ENCODE measurements at regions not wholly inside any gene's neighbourhood (a gene's known extent, or its start where the extent isn't known, plus 50 kb on each side); places are given as distances from the start of the nearest gene placed in this dataset.
A peak's percentile ranks its signal among the peaks of the same experiment; 100 is the strongest.

DNA sequence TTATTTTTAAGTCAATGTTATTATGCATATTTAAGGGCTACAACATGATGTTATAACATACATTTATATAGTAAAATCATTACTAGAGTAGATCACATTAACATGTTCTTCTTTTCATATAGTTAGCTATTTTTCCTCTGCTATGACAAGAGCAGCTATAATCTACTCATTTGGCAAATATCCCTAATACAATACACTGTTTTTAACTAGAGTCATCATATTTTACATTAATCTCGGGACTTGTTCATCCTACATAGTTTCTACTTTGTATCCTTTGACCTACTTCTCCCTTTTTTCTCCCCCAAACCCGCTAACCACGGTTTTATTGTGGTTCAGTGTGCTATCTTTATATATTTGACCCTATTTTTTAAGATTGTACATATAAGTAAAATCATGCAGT, 249.0 kb downstream of the EPM2A start:
- in situ Hi-C loops (cut with HindIII; ENCODE audit: low pct_unique_long_range_greater_than_20kb, low sequenced_read_pairs) = no loop called here
- DNase-seq (ENCODE audit: low read depth, low spot score) = no peak

DNA sequence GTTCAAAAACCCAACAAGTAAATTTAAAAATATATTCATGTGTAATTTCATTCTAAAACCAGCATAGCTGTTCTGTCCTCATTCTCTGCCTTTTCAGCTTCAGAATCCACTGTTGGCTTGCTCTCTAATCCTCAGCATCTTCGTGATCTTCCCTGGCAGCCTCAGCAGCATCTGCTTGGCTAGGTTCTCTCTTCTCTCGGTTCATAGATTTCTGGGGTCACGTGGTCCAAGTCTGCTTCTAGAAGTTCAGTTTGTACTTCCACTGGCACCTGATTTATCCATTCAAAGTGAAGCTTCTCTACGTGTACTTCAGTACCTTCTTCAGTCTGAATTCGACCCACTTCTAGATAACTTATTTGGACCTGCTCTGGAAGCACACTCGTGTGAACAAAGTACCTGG, 245.7 kb downstream of the EPM2A start:
- in situ Hi-C loops (cut with HindIII; ENCODE audit: low pct_unique_long_range_greater_than_20kb, low sequenced_read_pairs) = no loop called here

DNA sequence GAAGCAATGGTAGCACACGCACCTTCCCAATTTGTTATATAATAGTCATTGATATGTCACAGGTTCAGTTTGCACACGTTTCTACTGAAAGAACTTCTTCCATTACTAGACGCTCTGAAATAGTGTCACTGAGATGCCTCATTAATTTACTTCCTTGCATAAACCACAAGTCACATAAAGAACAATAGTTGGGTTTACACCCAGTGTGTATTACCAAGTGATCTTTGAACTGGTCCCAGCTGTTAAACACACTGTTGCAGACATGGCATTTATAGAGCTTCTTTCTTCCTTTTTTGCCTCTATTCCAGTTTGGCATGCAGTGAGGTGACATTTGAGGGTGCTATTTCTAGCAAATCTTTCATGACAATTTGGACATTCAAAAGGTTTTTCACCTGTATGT, 245.3 kb downstream of the EPM2A start:
- in situ Hi-C loops (cut with HindIII; ENCODE audit: low pct_unique_long_range_greater_than_20kb, low sequenced_read_pairs) = no loop called here

More for the DNA sequence above, 245.7 kb downstream of the EPM2A start:
- DNase-seq (ENCODE audit: low read depth, low spot score) = no peak

DNA sequence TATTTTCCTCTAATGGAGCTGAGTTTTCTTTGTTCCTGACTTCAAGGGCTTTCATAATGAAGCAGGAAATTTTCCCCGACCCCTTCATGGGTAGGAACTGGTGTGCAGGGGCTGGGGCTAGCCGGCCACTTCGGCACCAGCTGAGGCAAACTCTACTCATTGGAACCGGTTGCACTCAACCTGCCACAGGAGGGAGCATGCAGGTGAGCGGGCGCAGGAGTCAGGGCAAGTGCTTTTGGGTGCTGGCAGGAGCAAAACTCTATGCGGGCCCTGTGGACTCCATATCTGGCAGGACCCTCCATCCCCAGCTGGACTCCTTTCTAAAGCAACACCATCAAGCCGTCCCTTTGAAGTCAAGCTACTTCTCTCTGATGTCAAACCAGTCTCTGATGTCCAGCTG, 244.2 kb downstream of the EPM2A start:
- no peak for DNase-seq (ENCODE audit: low read depth, low spot score)
- in situ Hi-C loops (cut with HindIII; ENCODE audit: low pct_unique_long_range_greater_than_20kb, low sequenced_read_pairs) = no loop called here

More for the DNA sequence above, 245.3 kb downstream of the EPM2A start:
- DNase-seq (ENCODE audit: low read depth, low spot score) = no peak

DNA sequence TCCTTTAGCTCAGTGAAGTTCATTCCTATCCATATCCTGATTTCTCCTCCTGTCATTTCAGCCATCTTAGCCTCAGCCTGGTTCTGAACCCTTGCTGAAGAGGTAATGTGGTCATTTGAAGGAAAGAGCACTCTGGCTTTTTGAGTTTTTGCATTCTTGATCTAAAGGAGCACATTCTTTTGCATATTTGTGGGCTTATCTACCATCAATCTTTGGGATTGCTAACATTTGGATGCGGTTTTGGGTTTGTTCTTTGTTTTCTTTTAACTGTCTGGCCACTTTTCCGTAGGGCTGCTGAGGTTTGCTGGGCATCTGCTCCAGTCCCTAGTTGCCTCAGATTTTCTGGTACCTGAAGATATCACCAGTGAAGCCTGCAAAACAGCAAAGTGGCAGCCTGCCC, 238.3 kb downstream of the EPM2A start:
- DNase-seq (ENCODE audit: low read depth, low spot score) = no peak

DNA sequence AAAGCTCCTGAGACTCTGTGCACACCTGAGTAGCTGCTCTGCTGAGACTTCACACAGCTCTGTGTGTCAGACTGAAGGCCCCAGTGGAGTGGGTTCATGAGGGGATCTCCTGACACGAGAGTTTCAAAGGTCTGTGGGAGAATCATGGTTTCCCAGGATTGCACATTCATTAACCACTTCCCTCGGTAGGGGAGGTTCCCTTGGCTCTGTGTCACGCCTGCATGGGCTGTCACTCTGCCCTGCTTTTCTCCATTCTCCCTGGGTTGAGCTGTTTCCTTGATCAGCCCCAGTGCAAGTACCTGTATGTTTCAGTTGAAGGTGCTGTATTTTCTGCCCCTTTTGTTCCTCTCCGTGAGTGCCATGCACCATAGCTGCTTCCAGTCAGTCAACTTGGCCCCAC, 236.9 kb downstream of the EPM2A start:
- no peak for DNase-seq (ENCODE audit: low read depth, low spot score)
- in situ Hi-C loops (cut with HindIII; ENCODE audit: low pct_unique_long_range_greater_than_20kb, low sequenced_read_pairs) = no loop called here

More for the DNA sequence above, 238.3 kb downstream of the EPM2A start:
- in situ Hi-C loops (cut with HindIII; ENCODE audit: low pct_unique_long_range_greater_than_20kb, low sequenced_read_pairs) = no loop called here

DNA sequence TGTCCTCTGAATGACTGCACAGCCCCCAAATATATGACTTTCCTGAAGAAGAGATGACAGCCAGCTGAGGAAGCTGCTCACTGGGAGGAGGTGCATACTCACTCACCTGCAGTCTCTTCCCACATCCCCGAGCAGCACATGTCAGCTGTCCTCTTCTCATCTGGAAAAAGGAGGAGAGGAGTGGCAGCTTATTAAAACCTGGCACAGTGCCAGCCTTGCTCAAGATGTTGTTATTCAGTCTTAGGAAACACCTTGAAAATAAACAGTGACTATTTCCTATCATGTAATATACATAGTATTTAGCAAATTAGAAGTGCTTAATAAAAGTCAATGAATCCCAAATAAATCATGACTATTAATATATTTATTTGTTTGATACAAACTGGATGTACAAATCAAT, 232.9 kb downstream of the EPM2A start:
- in situ Hi-C loops (cut with HindIII; ENCODE audit: low pct_unique_long_range_greater_than_20kb, low sequenced_read_pairs) = no loop called here
- no peak for DNase-seq (ENCODE audit: low read depth, low spot score)

DNA sequence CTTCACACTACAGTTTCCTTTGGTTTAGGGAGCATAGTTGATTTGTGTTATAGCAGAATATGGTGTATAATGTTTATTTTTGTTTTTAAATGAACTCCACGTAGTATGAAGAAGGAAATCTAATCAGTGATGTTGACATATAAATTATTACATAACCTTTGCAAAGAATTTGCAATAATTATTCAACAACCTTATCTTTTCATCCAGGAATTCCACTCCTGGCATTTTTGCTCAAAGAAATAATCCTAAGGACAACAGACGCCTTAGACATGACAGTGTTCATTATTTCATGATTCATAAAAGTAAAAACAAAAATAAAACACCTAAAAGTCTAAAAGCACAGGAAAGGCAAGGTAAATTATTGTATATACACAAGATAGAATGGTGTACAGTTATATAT, 229.2 kb downstream of the EPM2A start:
- DNase-seq (ENCODE audit: low read depth, low spot score) = no peak

DNA sequence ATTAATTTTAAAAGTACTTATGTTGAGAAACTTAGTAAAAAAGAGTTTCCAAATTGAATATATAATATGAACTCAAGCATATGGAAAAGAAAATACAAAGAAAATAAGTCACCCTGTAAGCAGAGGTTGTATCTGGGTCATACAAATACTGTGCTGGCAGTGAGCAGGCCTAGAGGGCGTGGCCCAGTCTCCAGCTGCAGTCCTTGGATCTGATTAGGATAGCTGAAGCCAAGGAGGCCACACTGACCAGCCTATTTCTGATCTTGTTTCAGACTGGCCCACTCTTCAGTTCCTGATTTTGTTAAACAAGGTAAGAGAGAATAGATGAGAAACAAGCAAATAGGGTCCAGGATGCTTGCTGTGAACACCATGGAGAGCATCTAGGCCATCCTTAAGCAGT, 228.8 kb downstream of the EPM2A start:
- in situ Hi-C loops (cut with HindIII; ENCODE audit: low pct_unique_long_range_greater_than_20kb, low sequenced_read_pairs) = no loop called here
- no peak for DNase-seq (ENCODE audit: low read depth, low spot score)

More for the DNA sequence above, 229.2 kb downstream of the EPM2A start:
- in situ Hi-C loops (cut with HindIII; ENCODE audit: low pct_unique_long_range_greater_than_20kb, low sequenced_read_pairs) = no loop called here

DNA sequence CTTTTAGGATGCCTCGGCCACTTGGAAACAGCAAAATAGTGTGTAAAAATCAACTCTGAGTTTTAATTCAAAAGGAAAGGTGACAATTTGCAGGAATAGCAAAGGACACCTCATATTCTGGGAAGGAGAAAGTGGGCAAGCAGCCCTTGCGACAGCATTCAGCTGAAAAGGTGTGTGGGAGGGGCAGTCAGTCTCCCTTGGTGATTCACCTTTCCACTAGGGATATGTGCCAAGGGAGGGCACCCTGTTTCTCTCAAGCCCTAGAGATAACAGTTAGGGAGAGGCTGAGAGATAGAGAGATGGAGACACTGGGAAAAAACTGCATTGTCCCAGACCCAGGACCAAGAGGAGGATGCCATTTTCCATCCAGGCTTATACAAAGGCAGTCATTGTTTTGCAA, 228.1 kb downstream of the EPM2A start:
- no peak for DNase-seq (ENCODE audit: low read depth, low spot score)
- in situ Hi-C loops (cut with HindIII; ENCODE audit: low pct_unique_long_range_greater_than_20kb, low sequenced_read_pairs) = no loop called here

DNA sequence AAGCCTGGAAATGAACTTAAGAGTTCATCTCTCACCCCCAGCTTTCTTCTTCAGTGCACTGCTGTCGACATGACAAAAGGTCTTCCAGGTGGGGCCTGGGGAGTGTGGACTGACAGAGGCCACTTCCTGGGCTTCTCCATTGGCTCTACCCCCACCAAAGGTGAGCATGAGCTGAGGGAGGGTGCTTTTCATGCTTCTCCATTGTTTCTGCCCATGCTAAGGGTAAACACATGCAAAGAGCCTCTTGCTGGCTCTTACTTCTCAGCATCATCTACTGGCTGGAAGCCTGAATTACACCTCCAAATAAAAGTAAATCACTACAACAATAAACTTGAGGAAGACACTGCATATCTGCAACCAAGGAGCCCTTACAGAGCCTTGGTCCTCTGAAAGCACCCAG, 227.2 kb downstream of the EPM2A start:
- in situ Hi-C loops (cut with HindIII; ENCODE audit: low pct_unique_long_range_greater_than_20kb, low sequenced_read_pairs) = no loop called here
- DNase-seq (ENCODE audit: low read depth, low spot score) = peak; percentile 5

DNA sequence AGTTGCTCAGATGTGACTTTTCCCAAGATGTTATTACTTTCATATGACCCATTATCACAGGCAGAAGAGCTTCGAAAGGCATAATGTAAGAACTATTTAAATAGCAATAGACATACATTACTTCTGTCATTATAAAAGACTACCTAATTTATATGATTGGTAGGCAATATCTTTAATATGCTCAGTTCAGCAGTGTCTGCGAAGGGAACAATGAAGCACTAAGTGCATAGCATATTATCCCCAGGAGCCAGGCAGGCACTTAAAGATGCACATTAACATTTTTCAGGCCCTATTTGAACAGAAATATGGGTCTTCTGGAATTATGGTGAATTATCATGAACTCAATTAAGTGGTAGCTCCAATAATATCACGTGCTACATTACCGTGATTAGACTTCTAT, 217.8 kb downstream of the EPM2A start:
- DNase-seq (ENCODE audit: low read depth, low spot score) = no peak
- in situ Hi-C loops (cut with HindIII; ENCODE audit: low pct_unique_long_range_greater_than_20kb, low sequenced_read_pairs) = no loop called here

DNA sequence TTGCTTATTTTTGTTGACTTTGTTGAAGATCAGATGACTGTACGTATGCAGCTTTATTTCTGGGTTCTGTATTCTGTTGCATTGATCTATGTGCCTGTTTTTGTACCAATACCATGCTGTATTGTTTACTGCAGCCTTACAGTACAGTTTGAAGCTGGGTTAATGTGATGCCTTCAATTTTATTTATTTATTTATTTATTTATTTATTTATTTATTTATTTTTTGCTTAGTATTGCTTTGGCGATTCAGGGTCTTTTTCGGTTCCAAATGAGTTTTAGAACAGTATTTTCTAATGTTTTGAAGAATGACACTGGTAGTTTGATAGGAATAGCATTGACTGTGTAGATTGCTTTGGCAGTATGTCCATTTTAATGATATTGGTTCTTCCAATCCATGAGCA, 210.3 kb downstream of the EPM2A start:
- in situ Hi-C loops (cut with HindIII; ENCODE audit: low pct_unique_long_range_greater_than_20kb, low sequenced_read_pairs) = no loop called here
- DNase-seq (ENCODE audit: low read depth, low spot score) = no peak

DNA sequence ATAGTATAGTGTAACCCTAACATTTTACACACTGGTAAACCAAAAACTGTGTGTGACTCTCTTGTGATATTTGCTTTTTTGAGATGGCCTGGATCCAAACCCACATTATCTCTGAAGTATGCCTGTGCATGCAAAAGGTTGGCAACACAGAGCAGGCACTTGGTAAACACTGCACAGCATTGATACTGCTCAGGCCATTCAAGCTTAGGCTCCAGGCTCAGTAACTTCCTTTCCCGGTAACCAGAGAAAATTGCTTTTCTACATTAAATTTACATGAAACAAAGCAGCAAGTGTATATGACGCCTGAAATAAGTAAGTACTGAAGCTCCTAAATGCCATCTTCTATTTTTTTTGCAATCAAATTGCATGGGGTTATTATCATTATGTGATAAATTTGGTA, 205.7 kb downstream of the EPM2A start:
- peak; percentile 45 for DNase-seq (ENCODE audit: low read depth, low spot score)

DNA sequence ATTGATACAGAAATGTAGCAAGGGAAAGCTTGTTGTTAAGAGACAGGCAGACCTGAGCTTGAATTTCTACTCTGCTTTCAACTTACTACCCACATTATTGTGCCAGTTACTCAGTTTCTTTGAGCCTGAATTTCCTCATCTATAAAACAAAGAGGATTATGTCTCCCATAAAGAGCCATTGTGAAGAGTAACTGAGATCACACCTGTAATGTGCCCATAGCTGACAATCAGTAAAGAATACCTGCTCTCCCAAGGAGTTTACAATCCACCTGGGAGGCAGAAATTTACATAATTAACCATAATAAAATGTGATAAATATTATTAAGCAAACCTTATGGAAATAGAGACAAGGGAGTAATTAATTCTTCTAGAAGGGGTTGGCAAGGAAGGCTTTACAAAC, 204.9 kb downstream of the EPM2A start:
- no peak for DNase-seq (ENCODE audit: low read depth, low spot score)
- in situ Hi-C loops (cut with HindIII; ENCODE audit: low pct_unique_long_range_greater_than_20kb, low sequenced_read_pairs) = no loop called here

More for the DNA sequence above, 205.7 kb downstream of the EPM2A start:
- in situ Hi-C loops (cut with HindIII; ENCODE audit: low pct_unique_long_range_greater_than_20kb, low sequenced_read_pairs) = no loop called here

DNA sequence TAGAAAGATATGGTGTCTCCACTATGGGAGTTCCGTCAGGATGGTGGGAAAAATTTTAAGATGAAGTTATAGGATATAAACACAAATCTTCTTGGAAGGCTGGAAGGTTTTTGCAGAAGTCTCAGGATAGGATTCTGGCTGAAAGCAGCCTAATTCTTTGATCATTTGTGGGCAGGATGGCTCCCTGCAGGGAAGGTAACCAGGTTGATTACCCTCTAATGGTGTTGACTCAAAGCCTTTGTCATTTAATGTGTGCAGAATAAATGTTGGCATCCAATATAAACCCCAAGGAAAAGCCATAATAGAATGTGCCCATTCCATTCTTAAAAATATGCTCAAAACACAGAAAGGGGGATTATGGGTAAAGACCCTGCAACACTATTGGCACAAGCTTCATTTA, 204.3 kb downstream of the EPM2A start:
- DNase-seq (ENCODE audit: low read depth, low spot score) = no peak
- in situ Hi-C loops (cut with HindIII; ENCODE audit: low pct_unique_long_range_greater_than_20kb, low sequenced_read_pairs) = no loop called here

DNA sequence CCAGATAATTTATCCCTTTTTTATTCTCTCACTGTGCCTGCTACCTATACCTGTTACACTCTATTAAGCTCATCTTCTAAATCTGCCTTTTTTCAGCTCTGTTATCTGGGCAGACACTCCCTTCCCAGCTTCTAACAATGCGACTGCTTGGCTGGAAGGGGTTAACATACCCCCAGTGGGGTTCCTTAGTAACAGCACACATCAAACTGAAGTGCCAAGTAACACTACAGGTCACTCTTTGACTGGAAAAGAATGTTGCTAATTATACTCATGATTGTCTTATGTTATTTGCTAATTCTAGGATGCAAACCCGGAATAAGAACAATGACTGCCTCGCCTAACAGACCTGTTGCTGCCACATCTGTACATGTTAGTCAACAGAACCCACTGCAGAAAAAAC, 203.5 kb downstream of the EPM2A start:
- no peak for DNase-seq (ENCODE audit: low read depth, low spot score)
- in situ Hi-C loops (cut with HindIII; ENCODE audit: low pct_unique_long_range_greater_than_20kb, low sequenced_read_pairs) = no loop called here

DNA sequence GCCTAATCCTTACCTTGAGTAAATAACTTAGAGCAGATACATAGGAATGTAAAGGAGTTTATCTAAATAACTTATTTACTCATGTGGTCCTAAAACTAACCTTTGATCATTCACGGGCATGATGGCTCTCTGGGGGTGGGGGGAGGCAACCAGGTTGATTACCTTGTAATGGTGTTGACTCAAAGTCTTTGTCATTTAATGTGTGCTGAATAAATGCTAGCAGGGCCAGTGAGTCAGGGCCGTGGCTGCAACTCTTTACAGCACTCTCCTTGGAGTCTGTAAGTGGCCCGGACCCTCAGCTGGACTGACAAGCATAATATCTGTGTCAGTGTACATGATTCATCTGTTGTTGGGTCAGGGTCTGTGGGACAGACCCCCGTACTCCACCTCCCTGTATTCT, 203.0 kb downstream of the EPM2A start:
- in situ Hi-C loops (cut with HindIII; ENCODE audit: low pct_unique_long_range_greater_than_20kb, low sequenced_read_pairs) = no loop called here
- no peak for DNase-seq (ENCODE audit: low read depth, low spot score)

DNA sequence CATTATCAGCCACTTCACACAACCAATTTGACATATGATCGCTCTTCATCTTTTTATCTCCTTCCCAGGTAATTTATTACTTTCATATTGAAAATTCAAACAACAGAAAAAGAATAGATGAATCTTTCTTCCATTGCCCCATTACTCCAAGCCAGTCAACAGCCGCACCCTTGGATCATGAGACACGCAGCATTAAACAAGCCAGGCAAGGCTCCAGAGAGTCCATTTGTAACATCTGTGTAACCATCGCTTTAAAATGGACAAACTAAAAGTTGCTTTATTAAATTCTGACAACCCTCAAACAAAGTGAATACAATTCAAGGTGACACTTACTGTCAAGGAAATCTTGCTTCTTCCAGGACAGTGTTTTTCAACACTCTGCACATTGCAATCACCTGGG, 200.3 kb downstream of the EPM2A start:
- in situ Hi-C loops (cut with HindIII; ENCODE audit: low pct_unique_long_range_greater_than_20kb, low sequenced_read_pairs) = no loop called here

DNA sequence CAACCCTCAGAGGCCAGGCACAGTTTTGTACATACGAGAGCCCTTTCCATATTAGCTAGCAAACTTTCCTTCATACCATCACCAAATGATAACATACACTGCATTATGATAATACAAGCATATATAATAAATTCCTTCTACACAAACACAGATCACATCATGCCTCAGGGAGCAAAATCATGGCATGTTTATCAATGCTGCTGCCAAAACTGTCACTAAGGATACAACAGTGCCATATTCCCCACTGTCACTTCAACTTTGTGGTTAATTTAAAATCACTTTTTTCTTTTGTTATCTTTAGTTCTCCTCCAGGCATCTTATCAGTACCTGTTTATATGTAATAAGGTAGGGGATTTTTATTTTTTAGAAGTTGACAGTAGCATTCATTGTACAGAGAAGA, 196.3 kb downstream of the EPM2A start:
- in situ Hi-C loops (cut with HindIII; ENCODE audit: low pct_unique_long_range_greater_than_20kb, low sequenced_read_pairs) = no loop called here
- no peak for DNase-seq (ENCODE audit: low read depth, low spot score)

More for the DNA sequence above, 200.3 kb downstream of the EPM2A start:
- DNase-seq (ENCODE audit: low read depth, low spot score) = no peak
